ENCODE measurements at regions not wholly inside any gene's neighbourhood (a gene's known extent, or its start where the extent isn't known, plus 50 kb on each side); places are given as distances from the start of the nearest gene placed in this dataset.

DNA sequence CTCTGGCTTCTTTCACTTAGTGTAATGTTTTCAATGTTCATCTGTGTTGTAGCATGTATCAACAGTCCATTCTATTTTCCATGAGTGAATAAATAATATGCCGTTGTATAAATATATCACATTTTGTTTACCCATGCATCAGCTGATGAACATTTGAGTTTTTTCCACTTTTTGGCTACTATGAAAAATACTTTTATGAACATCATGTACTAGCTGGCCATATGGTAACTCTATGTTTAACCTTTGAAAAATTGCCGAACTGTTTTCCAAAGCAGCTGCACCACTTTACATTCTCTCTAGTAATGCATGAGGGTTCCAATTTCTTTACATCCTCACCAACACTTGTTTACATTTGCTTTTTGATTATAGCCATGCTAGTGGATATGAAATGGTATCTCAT is 59.8 kb upstream of the FAR1 start:
- no peak for TF ChIP-seq POLR2A (IDR thresholded peaks at IDR 0.05; ENCODE audit: control extremely low read depth in 1 of 2, low read depth in 2 of 2, low read length in 2 of 2)
- TF ChIP-seq, protein P1, sequence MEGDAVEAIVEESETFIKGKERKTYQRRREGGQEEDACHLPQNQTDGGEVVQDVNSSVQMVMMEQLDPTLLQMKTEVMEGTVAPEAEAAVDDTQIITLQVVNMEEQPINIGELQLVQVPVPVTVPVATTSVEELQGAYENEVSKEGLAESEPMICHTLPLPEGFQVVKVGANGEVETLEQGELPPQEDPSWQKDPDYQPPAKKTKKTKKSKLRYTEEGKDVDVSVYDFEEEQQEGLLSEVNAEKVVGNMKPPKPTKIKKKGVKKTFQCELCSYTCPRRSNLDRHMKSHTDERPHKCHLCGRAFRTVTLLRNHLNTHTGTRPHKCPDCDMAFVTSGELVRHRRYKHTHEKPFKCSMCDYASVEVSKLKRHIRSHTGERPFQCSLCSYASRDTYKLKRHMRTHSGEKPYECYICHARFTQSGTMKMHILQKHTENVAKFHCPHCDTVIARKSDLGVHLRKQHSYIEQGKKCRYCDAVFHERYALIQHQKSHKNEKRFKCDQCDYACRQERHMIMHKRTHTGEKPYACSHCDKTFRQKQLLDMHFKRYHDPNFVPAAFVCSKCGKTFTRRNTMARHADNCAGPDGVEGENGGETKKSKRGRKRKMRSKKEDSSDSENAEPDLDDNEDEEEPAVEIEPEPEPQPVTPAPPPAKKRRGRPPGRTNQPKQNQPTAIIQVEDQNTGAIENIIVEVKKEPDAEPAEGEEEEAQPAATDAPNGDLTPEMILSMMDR (IDR thresholded peaks at IDR 0.05; ENCODE audit: control extremely low read depth in 1 of 3, insufficient read depth in 1 of 3, low read depth in 1 of 3, low read length in 3 of 3): no peak
- TF ChIP-seq USF2 (IDR thresholded peaks at IDR 0.05; ENCODE audit: low read length): no peak
- TF ChIP-seq CBX8 (IDR thresholded peaks at IDR 0.05; ENCODE audit: borderline replicate concordance, low read depth, low read length): no peak

Measured in H1 (cell line).